Stimulated activated CD8-positive, alpha-beta memory T cell treated with anti-CD3 and anti-CD28 coated beads, Interleukin-15, amount 100 ng/mL, for 48 hours (primary cell): ENCODE measurements at regions not wholly inside any gene's neighbourhood (a gene's known extent, or its start where the extent isn't known, plus 50 kb on each side); places are given as distances from the start of the nearest gene placed in this dataset.

Source experiments
- DNase-seq, 2 donors: peaks; one replicate each; pipeline ENCODE4 v3.0.0-alpha.2; 2020; ENCODE audit warnings: low read depth in 2 of 2

DNA sequence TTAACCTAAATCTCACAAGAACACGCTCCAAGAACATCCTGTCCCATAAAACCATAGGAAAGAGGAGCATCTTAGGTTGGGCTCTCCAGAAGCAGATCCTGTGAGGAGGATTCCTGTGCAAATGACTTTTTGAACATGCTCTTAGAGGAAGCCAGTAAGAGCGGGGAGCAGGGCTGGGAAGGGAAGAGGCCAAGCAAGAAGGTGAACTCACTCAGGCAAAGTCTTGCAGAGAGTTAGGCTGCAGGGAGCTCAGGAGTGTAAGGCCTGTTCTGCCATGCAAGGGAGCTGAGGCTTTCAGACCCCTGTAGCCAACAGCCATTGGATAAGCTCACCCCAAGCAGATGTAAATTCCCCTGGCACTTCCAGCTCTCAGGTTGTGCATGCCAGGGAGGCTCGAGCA, 63.6 kb upstream of the LY86 start:
- no peak for DNase-seq

DNA sequence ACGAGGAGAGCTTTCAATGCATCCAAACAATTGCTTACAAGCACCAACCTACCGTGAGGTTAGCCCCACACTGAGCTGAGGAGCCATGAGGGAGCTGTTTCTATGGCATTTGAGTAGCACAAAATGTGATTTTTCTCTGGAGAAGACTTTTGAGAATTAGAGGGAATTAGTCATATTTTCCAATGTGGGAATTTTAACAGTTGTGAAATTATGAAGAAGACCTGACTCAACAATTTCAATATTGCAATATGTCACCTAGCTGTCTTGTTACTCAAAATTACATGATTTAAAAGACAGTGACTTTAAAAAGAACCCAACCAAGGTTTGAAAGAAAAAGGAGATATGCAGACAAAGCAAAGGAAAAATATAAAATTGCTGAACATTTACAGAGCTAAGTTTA, 62.6 kb upstream of the LY86 start:
- no peak for DNase-seq

DNA sequence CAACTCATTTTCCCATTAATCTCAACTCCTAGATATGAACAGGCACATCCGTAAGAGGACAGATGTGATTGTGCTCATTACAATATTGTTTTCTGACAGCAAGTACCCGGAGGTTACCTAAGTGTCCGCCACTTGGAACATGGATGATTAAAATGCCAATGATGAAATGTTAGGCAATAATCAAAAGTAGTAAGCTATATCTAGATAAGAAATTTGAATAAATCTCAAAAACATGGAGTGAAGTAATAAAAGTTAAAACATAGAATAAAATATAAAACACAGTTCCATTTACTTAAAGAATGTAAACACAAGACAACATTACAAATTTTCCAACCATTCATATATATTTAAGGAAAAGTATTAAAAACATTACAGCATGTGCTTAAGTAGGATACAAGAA, 59.2 kb upstream of the LY86 start:
- no peak for DNase-seq

DNA sequence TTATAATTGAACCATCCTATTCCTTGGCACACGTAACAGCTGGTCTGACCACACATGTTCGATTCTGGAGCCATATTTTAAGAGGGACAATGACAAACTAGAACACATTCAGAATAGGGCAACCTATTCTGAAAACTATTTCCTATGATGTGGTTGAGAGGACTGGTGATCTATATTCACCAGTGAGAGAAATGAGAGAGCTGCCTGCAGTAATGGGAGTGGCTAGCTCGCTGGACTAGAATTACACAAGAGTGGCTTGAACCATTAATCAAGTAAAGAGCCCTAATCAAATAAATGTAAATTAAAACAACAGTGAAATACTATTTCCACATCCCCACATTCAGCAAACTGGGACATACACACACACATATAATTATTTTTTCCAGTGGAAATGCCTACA, 55.3 kb upstream of the LY86 start:
- no peak for DNase-seq

DNA sequence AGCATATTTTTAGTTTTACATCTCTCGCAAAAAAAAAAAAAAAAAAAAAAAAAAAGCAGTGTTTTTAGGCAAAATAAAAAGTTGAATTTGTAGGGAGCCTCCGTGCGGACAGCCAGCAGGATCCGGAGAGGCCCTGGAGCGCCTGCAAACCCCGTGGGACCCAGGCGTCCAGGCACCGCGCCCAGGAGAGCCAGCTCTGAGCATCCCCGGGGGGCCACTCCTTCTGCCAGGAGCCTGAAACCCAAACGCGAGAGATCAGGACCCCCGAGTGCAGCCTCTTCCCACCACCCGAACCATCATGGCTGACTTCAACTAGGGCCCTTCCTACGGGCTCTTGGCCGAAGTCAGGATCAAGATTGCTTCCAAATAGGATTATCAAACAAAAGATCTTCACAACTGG, 54.1 kb upstream of the LY86 start:
- no peak for DNase-seq

DNA sequence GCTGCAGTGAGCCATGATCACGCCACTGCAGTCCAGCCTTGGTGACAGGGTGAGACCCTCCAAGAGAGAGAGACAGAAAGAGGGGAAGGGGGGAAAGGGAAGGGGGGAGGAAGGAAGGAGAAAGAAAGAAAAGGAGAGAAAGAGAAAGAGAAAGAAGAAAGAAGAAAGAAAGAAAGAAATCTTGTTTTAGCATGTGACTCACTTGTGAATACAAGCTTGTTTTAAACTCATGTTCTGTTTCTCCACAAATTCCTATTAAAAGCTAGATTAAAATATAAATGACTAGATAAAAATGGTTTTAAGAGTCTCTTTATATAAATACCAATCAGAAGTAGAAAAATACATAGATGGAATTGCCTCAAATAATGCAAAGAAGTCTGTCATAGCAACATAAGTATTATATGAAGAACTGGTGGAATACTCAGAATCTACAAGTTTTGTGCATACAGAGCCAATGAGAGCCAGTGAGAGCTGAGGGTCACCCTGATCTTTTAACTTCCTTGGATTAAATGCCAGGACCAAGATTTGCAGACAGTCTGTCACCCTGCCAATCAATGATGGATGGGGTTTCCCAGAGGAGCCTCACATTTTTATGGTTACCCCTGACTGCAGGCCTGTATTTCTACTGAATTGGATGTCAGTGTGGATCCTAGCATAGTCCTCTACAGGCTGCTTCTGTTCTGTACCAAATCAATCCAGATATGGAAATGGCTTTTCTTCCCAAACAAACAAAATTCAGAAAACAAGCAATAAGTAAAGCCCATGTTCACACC, 50.8 kb upstream of the LY86 start:
- DNase-seq = no peak

DNA sequence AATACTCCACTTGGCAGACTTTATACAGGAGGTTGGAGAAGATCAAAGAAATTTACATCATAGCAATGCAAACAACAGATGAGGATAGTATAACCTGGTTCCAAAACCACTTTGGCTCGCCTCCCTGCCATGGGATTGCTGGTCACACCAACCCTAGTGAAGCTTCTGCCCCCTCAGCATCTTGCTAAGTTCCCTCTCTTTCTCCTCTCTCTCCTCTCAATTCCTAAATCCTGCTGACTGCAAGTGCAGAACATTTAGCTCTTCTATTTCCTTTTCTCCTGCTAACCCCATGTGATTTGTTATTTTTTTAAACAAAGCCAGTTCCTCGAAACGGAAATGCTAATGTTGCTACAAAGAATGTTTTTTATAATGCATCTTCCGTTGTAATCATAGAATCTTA, 50.3 kb upstream of the LY86 start:
- DNase-seq = no peak
